Right lobe of liver (tissue), 6 donors: ENCODE measurements at regions not wholly inside any gene's neighbourhood (a gene's known extent, or its start where the extent isn't known, plus 50 kb on each side); places are given as distances from the start of the nearest gene placed in this dataset.

Experiments used
- ATAC-seq, 4 donors: fragments of 200-7000 bp; cut with Tn5 transposase; one replicate each; pipeline ENCODE4 v1.9.1; 2020; ENCODE audit warnings: mild to moderate bottlenecking in 4 of 4, moderate library complexity in 4 of 4
- DNase-seq, 3 donors: peaks; one replicate each; pipeline ENCODE4 v3.0.0-alpha.2; 2020
- H3K27ac ChIP-seq, 3 donors: fragments of 200-600 bp; one replicate each; pipeline ENCODE4 v1.8.0; 2022
- H3K27me3 ChIP-seq, 2 donors: fragments of 200-600 bp; one replicate each; pipeline ENCODE4 v1.8.0; 2022
- H3K36me3 ChIP-seq, 4 donors: fragments of 200-600 bp; sonication (generic) in 1 of 4; one replicate each; pipeline versions ENCODE4 v1.5.1 to v1.8.0; 2017 to 2022; ENCODE audit warnings: control low read depth in 1 of 4
- H3K4me1 ChIP-seq, 4 donors: fragments of 200-600 bp; sonication (generic) in 1 of 4; one replicate each; pipeline versions ENCODE4 v1.5.1 to v1.8.0; 2017 to 2022; ENCODE audit warnings: control low read depth in 1 of 4
- H3K4me3 ChIP-seq, 3 donors: fragments of 200-600 bp; one replicate each; pipeline ENCODE4 v1.8.0; 2022
- H3K9me3 ChIP-seq, 4 donors: fragments of 200-600 bp; sonication (generic) in 1 of 4; one replicate each; pipeline versions ENCODE4 v1.5.1 to v1.8.0; 2017 to 2022; ENCODE audit warnings: control low read depth in 1 of 4
- CTCF ChIP-seq, 4 donors: fragments of 200-600 bp in 3 of 4; fragments of 450-650 bp in 1 of 4; IDR thresholded peaks; one replicate each; pipeline versions ENCODE4 v1.5.1 to v1.8.0; 2016 to 2022; ENCODE audit warnings: antibody characterized with exemption in 4 of 4, mild to moderate bottlenecking in 2 of 4
- POLR2A ChIP-seq: fragments of 450-650 bp; IDR thresholded peaks from one replicate; pipeline ENCODE4 v1.6.1; 2017; ENCODE audit warnings: antibody characterized with exemption, mild to moderate bottlenecking
- WGBS: methylation state at CpG from one replicate; pipeline ENCODE4 v1.1.6; 2018; ENCODE audit warnings: low coverage, low lambda C conversion rate; ENCODE audit not compliant: insufficient coverage; ENCODE audit errors: missing lambda C conversion rate; 5-methylcytosine and 5-hydroxymethylcytosine counted together
- intact Hi-C, 2 donors: fragments of 100-400 bp; cut with DNase I; formaldehyde crosslinking; loops; one replicate each; pipeline versions ENCODE4 v1.11.2 to v1.14.1; 2022
- donor health status: DM: no; HTN: yes; CAD: no.
- donor health status: DM: no; HTN: no; CAD: no.
- donor health status: DM: no; HTN: no; CAD: no.
- donor health status: DM: no; HTN: yes; CAD: no.
- donor health status: DM: no; HTN: yes; CAD: no.

DNA sequence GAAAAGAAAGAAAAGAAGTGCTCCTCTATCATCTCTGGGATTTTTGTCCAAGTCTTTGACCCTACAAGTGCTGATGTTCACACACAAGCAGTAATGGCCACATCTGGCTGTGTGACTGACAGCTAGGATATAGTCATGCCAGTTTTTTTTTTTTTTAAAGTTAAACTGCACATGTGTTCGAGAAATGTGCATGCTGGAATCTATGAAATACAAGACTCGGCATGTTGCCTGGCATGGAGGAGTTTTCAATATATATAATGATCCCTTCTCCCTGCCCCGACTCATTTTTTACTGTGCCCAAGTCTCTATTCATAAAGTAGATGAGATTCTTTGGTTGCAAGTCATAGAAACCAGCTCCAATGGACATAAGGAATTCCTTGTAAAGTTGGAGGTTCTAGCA is 60.4 kb upstream of the FGFR2 start:
- H3K4me1 ChIP-seq: no peaks in the 10 kb centered on the region
- H3K27me3 ChIP-seq: no peaks in the 10 kb centered on the region
- TF ChIP-seq CTCF (IDR thresholded peaks at IDR 0.05) (no peak), POLR2A (no peak)
- no peaks in the 10 kb centered on the region for H3K36me3 ChIP-seq
- no peak overlapping the region for H3K4me3 ChIP-seq
- no peaks in the 10 kb centered on the region for H3K9me3 ChIP-seq
- 57% methylated on average over 3 of the region's 3 CpGs for WGBS
- DNase-seq: no peak
- H3K27ac ChIP-seq: no peak overlapping the region
- ATAC-seq: no peak
- intact Hi-C loops: no loop called here

DNA sequence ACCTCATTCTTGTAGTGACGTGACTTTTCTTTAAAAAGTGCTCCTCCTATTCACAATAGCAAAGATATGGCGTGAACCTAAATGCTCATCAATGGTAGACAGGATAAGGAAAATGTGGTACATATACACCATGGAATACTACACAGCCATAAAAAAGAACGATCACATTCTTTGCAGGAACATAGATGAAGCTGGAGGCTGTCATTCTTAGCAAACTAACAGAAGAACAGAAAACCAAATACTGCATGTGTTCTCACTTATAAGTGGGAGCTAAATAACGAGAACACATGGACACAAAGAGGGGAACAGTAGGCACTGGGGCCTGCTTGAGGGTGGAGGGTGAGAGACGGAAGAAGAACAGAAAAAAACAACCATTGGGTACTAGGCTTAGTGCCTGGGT is 59.9 kb upstream of the FGFR2 start:
- DNase-seq: no peak
- Histone ChIP-seq H3K9me3 (no peaks in the 10 kb centered on the region), H3K36me3 (no peaks in the 10 kb centered on the region), H3K27ac (no peak overlapping the region), H3K4me3 (no peak overlapping the region), H3K27me3 (no peaks in the 10 kb centered on the region), H3K4me1 (no peaks in the 10 kb centered on the region)
- TF ChIP-seq CTCF (IDR thresholded peaks at IDR 0.05) (no peak), POLR2A (no peak)
- intact Hi-C loops: no loop called here
- ATAC-seq: no peak
- WGBS: 61% methylated on average over 5 of the region's 5 CpGs

GRCh38 chr10:121655254-121656144 is 57.3 kb upstream of the FGFR2 start:
- intact Hi-C loops: no loop called here
- ATAC-seq: no peak
- no peaks in the 10 kb centered on the region for H3K9me3 ChIP-seq
- H3K4me3 ChIP-seq: no peak overlapping the region
- H3K27ac ChIP-seq: no peak overlapping the region
- H3K36me3 ChIP-seq: no peaks in the 10 kb centered on the region
- TF ChIP-seq CTCF (IDR thresholded peaks at IDR 0.05): no peak
- TF ChIP-seq POLR2A: no peak
- no peak for DNase-seq
- no peaks in the 10 kb centered on the region for H3K27me3 ChIP-seq
- WGBS: 75% methylated on average over 7 of the region's 12 CpGs
- H3K4me1 ChIP-seq: no peaks in the 10 kb centered on the region

GRCh38 chr10:121654021-121654545 is 55.8 kb upstream of the FGFR2 start:
- no peak for ATAC-seq
- 61% methylated on average over 10 of the region's 10 CpGs for WGBS
- TF ChIP-seq POLR2A (no peak), CTCF (IDR thresholded peaks at IDR 0.05) (no peak)
- Histone ChIP-seq H3K27ac (no peak overlapping the region), H3K9me3 (no peaks in the 10 kb centered on the region), H3K36me3 (no peaks in the 10 kb centered on the region), H3K4me3 (no peak overlapping the region), H3K4me1 (no peaks in the 10 kb centered on the region), H3K27me3 (no peaks in the 10 kb centered on the region)
- DNase-seq: no peak
- intact Hi-C loops: no loop called here
